ENCODE measurements at regions not wholly inside any gene's neighbourhood (a gene's known extent, or its start where the extent isn't known, plus 50 kb on each side); places are given as distances from the start of the nearest gene placed in this dataset.

DNA sequence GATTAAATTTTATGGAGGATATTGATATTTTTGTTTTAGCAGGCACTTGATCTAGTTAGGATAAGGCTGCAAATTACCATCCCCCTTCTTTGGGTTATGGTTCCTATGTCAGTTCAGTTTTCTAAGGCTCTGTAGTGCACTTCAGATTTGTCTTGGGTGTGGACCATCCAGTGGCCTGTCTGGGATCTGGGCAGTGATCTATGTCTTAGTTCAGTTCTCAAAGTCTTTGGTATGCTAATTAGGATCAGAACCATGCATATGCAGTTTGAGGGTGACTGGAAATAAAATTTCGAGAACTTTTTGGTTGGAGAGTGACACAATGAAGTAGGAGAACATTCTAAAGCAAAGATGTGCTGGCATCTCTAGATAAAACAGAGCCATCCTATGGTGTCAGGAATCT is 388.2 kb downstream of the MID1IP1 start:
- DNase-seq (no peak), ATAC-seq (no peak)
- no peak overlapping the region for H3K9ac ChIP-seq (ENCODE audit: low read length)
- no peaks in the 10 kb centered on the region for H3K27me3 ChIP-seq (ENCODE audit: low read length)
- H3K4me1 ChIP-seq (ENCODE audit: insufficient read depth, low read length) = no peaks in the 10 kb centered on the region
- H3F3A ChIP-seq (ENCODE audit: low read length, unreplicated experiment) = no peaks in the 10 kb centered on the region
- H3K9me3 ChIP-seq (ENCODE audit: low read length) = no peaks in the 10 kb centered on the region
- no peaks in the 10 kb centered on the region for H3K36me3 ChIP-seq (ENCODE audit: low read depth, low read length)
- no peaks in the 10 kb centered on the region for H4K20me1 ChIP-seq (ENCODE audit: low read length)
- BruUV-seq (replicated peaks) = no TSS peak
- H3K9me2 ChIP-seq (replicated peaks; ENCODE audit: low read length) = no peaks in the 10 kb centered on the region
- H3K4me2 ChIP-seq (ENCODE audit: low read length) = no peak overlapping the region
- H3K27ac ChIP-seq (ENCODE audit: low read length) = no peak overlapping the region
- TF ChIP-seq EZH2 (IDR thresholded peaks at IDR 0.05; ENCODE audit: low read length, unreplicated experiment) = no peak
- TF ChIP-seq, protein P1, sequence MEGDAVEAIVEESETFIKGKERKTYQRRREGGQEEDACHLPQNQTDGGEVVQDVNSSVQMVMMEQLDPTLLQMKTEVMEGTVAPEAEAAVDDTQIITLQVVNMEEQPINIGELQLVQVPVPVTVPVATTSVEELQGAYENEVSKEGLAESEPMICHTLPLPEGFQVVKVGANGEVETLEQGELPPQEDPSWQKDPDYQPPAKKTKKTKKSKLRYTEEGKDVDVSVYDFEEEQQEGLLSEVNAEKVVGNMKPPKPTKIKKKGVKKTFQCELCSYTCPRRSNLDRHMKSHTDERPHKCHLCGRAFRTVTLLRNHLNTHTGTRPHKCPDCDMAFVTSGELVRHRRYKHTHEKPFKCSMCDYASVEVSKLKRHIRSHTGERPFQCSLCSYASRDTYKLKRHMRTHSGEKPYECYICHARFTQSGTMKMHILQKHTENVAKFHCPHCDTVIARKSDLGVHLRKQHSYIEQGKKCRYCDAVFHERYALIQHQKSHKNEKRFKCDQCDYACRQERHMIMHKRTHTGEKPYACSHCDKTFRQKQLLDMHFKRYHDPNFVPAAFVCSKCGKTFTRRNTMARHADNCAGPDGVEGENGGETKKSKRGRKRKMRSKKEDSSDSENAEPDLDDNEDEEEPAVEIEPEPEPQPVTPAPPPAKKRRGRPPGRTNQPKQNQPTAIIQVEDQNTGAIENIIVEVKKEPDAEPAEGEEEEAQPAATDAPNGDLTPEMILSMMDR (conservative IDR thresholded peaks at IDR 0.05; ENCODE audit: low read depth, low read length) = no peak
- no peak for TF ChIP-seq EZH2phosphoT487 (IDR thresholded peaks at IDR 0.05; ENCODE audit: borderline replicate concordance, low read length)
- no peak overlapping the region for H3K4me3 ChIP-seq (ENCODE audit: low read length)
- no peaks in the 10 kb centered on the region for H3K79me2 ChIP-seq (ENCODE audit: low read length)
- no peak overlapping the region for H2AFZ ChIP-seq (ENCODE audit: low read length)
- ChIA-PET POLR2A (ENCODE audit: unreplicated experiment) (no interaction called here), CTCF (no interaction called here)
- intact Hi-C loops (cut with micrococcal nuclease) = no loop called here

DNA sequence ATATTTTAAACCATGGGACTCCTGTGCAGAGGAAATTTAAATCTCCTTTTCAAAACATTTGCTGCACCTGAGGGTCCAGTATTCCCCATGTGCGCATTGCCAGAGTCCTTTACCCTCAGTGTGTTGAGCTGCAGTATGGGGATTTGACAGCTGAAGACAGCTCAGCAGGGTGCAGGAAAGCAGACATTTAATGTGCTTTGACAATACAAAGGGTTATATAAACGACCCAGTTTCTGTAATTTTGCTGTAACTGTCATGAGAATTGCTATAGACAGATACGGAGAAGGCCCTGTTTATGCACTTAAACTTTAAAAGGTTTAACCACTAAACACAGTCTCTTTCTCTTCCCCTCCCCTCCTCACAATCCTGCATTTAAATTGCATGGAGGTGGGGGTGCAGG is 393.4 kb downstream of the MID1IP1 start:
- Histone ChIP-seq H3K36me3 (ENCODE audit: low read depth, low read length) (no peaks in the 10 kb centered on the region), H3K79me2 (ENCODE audit: low read length) (no peaks in the 10 kb centered on the region), H3K4me2 (ENCODE audit: low read length) (peak overlapping the region; percentile 28; the same call in 1 of the 2 replicates), H3K27ac (ENCODE audit: low read length) (no peak overlapping the region), H3K9ac (ENCODE audit: low read length) (no peak overlapping the region), H3F3A (ENCODE audit: low read length, unreplicated experiment) (no peaks in the 10 kb centered on the region), H3K9me3 (ENCODE audit: low read length) (no peaks in the 10 kb centered on the region), H3K4me1 (ENCODE audit: insufficient read depth, low read length) (peaks cover 13% of the 10 kb centered on the region), H3K4me3 (ENCODE audit: low read length) (no peak overlapping the region), H3K9me2 (replicated peaks; ENCODE audit: low read length) (no peaks in the 10 kb centered on the region), H3K27me3 (ENCODE audit: low read length) (no peaks in the 10 kb centered on the region), H4K20me1 (ENCODE audit: low read length) (no peaks in the 10 kb centered on the region), H2AFZ (ENCODE audit: low read length) (no peak overlapping the region)
- no TSS peak for BruUV-seq (replicated peaks)
- CTCF ChIA-PET = interaction anchor here (0.5 kb wide), 1 partner anchor 335 kb away, joined by 3 read pairs; no protein-coding TSS in a partner anchor
- ATAC-seq = no peak
- POLR2A ChIA-PET (ENCODE audit: unreplicated experiment) = no interaction called here
- intact Hi-C loops (cut with micrococcal nuclease) = no loop called here
- no peak for DNase-seq
- TF ChIP-seq, protein P1 (conservative IDR thresholded peaks at IDR 0.05; ENCODE audit: low read depth, low read length) = no peak
- no peak for TF ChIP-seq EZH2phosphoT487 (IDR thresholded peaks at IDR 0.05; ENCODE audit: borderline replicate concordance, low read length)
- no peak for TF ChIP-seq EZH2 (IDR thresholded peaks at IDR 0.05; ENCODE audit: low read length, unreplicated experiment)

DNA sequence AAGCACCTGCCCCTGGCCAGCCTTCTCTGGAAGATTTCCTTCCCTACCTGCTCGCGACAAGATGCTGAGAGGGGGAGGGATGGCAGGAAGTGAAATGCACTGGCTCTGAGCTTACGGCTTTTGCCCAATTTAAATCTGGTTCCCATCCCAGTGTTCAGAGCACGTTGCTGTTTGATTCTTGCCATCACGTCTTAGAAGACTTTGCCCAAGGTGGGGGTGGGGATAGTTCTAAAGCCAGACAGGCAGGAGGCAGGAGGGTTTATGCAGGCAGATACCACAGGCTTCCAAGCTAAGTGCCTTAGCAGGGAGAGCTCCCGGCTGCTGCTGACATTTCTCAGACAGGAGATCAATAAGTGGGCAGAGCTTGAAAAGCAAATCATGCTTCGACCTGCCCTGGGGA is 393.9 kb downstream of the MID1IP1 start:
- no peak overlapping the region for H3K9ac ChIP-seq (ENCODE audit: low read length)

More for the DNA sequence above, 393.9 kb downstream of the MID1IP1 start:
- H3K9me3 ChIP-seq (ENCODE audit: low read length) = no peaks in the 10 kb centered on the region
- intact Hi-C loops (cut with micrococcal nuclease) = no loop called here
- ATAC-seq (no peak), DNase-seq (no peak)
- no peaks in the 10 kb centered on the region for H4K20me1 ChIP-seq (ENCODE audit: low read length)
- H3K4me2 ChIP-seq (ENCODE audit: low read length) = peak overlapping the region; percentile 28; the same call in 1 of the 2 replicates
- POLR2A ChIA-PET (ENCODE audit: unreplicated experiment) = no interaction called here
- no peak overlapping the region for H3K4me3 ChIP-seq (ENCODE audit: low read length)
- peaks cover 13% of the 10 kb centered on the region for H3K4me1 ChIP-seq (ENCODE audit: insufficient read depth, low read length)
- no peak overlapping the region for H2AFZ ChIP-seq (ENCODE audit: low read length)
- no TSS peak for BruUV-seq (replicated peaks)
- H3K36me3 ChIP-seq (ENCODE audit: low read depth, low read length) = no peaks in the 10 kb centered on the region
- no peaks in the 10 kb centered on the region for H3K79me2 ChIP-seq (ENCODE audit: low read length)
- H3K27ac ChIP-seq (ENCODE audit: low read length) = no peak overlapping the region
- CTCF ChIA-PET = no interaction called here
- no peaks in the 10 kb centered on the region for H3K27me3 ChIP-seq (ENCODE audit: low read length)
- H3K9me2 ChIP-seq (replicated peaks; ENCODE audit: low read length) = no peaks in the 10 kb centered on the region
- no peak for TF ChIP-seq EZH2phosphoT487 (IDR thresholded peaks at IDR 0.05; ENCODE audit: borderline replicate concordance, low read length)
- TF ChIP-seq, protein P1 (conservative IDR thresholded peaks at IDR 0.05; ENCODE audit: low read depth, low read length) = no peak
- no peak for TF ChIP-seq EZH2 (IDR thresholded peaks at IDR 0.05; ENCODE audit: low read length, unreplicated experiment)
- no peaks in the 10 kb centered on the region for H3F3A ChIP-seq (ENCODE audit: low read length, unreplicated experiment)
